GM19023 (cell line): ENCODE measurements at regions not wholly inside any gene's neighbourhood (a gene's known extent, or its start where the extent isn't known, plus 50 kb on each side); places are given as distances from the start of the nearest gene placed in this dataset.

Experiments
- ATAC-seq: cut with Tn5 transposase; IDR thresholded peaks from one replicate; pipeline ENCODE4 v1.9.1; 2021; ENCODE audit warnings: mild to moderate bottlenecking, moderate library complexity; ENCODE audit not compliant: unreplicated experiment

DNA sequence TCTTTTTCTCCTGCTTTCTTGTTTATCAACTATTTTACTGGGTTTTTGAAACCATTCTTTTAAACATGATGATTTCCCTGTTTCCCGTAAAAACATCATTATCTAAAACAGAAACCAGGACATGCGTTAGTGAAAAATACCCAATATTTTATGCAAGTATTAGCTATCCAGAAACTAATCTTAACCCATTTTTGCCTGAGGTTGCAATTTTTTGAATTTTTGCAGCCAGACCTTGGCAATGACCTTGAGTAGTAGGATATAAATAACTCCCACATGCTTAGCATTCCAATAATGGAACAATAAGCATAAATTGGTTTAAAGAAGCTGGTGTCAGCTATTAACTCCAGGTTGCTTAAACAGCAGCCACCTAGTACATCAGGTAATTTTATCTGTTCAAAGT, 308.9 kb upstream of the ANO3 start:
- ATAC-seq: no peak

DNA sequence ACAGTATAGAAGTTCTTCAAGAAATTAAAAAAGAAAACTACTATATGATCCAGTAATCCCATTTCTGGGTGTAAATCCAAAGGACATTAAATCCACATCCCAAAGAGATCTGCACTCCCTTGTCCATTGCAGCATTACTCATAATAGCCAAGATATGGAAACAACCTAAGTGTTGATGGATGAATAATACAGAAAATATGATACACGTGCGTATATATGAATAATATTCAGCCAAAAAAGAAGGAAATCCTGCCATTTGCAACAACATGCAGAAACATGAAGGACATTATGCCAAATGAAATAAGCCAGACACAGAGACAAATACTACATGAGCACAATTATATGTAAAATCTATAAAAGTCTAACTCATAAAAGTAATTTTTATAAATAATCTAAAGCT, 306.3 kb upstream of the ANO3 start:
- ATAC-seq: no peak

- ATAC-seq: no peak
Measured at GRCh38 chr11:26026078-26026477, 305.9 kb upstream of the ANO3 start.

GRCh38 chr11:26027887-26028286, 304.0 kb upstream of the ANO3 start:
- no peak for ATAC-seq

- ATAC-seq: no peak
Measured at GRCh38 chr11:26028393-26028911, 303.5 kb upstream of the ANO3 start.

GRCh38 chr11:26030399-26030798, 301.5 kb upstream of the ANO3 start:
- no peak for ATAC-seq

DNA sequence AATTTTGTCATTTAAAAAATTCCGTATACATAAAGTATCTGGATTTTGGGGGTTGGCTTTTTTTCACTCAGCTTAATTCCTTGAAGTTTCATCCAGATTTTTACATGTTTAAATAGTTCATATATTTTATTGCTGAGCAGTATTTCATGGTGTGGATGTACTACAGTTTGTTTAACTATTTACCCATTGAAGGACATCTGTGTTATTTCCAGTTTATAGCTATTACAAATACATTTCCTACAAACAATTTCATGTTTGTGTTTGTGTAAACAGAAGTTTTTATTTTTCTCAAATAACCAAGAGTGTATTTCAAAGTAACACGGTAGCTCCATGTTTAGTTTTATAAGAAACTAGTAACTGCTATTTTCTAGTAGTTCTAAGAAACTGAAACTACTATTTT, 299.7 kb upstream of the ANO3 start:
- ATAC-seq: no peak

GRCh38 chr11:26035696-26036095, 296.2 kb upstream of the ANO3 start:
- no peak for ATAC-seq

DNA sequence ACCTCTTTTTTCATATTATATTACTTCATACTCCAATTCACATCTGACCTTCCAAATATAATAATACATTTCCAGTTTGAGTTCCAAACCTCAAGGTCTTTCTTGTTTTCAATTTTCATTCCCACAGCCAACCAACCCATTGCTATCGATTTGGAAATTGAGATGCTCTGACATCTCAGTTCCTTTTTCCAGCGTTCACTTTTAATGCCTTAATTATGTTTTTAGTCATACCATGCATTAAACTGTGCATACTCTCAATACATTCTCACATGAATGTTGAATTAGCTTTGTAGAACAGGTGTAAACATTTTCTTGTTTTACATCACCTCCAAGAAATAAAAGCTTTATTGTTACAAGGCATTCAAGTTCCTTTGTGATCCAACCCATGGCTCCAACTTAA, 294.2 kb upstream of the ANO3 start:
- ATAC-seq: no peak

DNA sequence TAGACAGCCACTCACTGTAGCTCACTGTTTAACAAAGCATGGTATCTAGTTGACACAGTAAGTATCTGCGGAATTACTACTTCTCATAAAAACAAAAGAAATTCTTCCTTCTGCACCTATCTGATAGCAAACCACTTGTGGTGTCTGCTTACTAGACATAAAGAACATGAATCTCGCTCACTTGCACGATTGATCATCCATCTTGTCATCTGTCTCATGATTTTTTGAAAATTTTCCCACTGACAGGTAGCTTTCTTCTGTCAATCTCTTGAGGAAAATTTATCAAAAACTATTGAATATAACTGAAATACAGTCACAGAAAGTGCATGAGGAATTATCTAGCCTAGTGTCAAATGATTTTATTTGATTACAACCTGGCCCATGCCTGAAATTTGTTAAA, 291.6 kb upstream of the ANO3 start:
- ATAC-seq: no peak

- no peak for ATAC-seq
Measured at GRCh38 chr11:26042113-26042512, 289.8 kb upstream of the ANO3 start.

DNA sequence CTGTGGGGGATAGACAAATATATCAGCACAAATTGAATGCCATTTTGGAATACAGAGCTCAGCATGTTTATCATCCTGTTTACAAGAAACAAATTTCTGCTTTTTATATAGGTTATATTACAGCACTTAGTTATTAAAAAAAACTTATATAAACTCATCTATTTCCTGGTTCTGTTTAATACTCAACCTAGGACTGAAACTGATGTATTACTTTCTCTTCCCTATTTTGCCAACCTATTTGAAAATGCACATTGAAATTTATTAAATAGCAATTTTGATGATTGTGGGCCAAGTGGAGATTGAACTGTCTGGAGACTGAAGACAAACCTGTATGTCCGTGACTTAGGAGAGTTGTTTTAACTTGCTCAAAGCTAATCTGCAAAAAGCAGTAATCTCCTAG, 288.3 kb upstream of the ANO3 start:
- no peak for ATAC-seq

DNA sequence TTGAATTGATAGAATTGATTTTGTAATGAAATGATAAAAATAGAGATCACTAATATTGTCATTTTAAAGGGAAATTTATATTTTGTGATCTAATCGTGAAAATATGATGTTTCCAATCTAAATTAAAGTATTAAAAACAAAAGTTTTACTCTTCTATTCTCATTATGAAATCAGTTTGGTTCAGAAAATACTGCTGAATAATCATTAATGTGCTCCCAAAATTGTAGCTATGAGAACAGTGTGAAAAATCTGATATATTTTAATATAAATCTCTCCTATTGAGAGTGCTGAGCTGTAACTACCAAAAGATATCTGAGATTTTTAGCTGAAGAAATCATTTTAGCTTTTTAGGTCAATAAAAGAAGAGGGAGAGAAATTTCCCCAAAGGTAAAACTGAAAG, 287.5 kb upstream of the ANO3 start:
- ATAC-seq: no peak

- no peak for ATAC-seq
Measured at GRCh38 chr11:26045082-26045481, 286.8 kb upstream of the ANO3 start.

DNA sequence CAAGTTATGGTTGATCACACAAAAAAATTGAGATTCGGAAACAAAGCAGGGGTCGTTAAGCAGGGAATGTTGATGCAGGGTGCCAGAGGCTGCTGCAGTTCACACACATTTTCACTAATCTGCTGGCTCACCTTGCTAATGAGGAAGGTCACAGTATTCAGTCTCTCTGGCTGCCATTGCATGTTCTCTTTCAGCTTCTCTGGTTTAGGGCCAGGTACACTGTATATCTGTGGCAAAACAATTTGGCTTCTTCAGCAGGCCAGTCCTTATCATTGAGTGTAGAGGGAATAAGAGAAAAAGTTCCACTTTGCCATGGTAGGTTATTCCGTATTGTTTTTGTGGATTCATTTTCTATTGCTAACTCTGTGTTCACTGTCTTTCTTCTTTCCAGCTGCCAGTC, 283.7 kb upstream of the ANO3 start:
- ATAC-seq: no peak

DNA sequence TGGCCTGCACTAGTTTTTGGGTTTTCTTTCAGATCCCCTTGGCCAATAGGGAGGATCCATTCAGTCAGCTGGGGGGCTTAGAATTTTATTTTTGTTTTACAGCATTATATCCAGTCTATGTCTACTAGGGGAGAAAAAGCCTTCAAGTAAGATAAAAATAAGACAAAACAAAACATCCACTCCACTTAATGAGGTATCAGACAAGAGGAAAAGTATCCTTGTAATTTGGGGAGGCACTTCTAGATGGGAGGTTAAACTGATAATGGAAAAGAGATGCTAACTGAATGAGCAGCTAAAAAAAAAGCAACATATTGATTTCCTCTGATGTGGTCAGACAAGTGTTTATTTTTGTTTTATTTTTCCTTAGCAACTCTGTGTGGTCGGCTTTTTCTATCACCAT, 278.0 kb upstream of the ANO3 start:
- ATAC-seq: no peak

GRCh38 chr11:26062660-26063059, 269.3 kb upstream of the ANO3 start:
- no peak for ATAC-seq

- ATAC-seq: no peak
Measured at GRCh38 chr11:26063915-26064314, 268.0 kb upstream of the ANO3 start.

DNA sequence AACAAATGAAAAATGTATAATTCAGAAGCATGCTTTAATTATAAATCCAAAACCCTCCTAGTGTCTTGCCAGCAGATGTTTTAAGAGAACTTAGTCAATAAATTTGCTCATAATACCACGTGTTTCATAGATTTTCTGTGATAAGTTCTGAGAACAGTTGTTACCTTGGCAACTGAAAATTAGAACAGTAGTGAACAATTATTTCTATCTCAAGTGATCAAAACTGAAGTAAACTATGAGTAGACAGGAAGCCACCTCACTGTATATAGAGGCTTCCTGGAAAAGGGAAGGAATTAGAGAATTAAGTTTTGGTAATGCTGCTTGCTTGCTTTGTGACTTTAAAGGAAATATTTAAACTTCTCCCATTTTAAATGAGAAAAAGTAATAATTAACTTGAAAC, 266.0 kb upstream of the ANO3 start:
- ATAC-seq: no peak

GRCh38 chr11:26070714-26071380, 261.1 kb upstream of the ANO3 start:
- ATAC-seq: no peak

GRCh38 chr11:26072614-26073153, 259.2 kb upstream of the ANO3 start:
- ATAC-seq: no peak

DNA sequence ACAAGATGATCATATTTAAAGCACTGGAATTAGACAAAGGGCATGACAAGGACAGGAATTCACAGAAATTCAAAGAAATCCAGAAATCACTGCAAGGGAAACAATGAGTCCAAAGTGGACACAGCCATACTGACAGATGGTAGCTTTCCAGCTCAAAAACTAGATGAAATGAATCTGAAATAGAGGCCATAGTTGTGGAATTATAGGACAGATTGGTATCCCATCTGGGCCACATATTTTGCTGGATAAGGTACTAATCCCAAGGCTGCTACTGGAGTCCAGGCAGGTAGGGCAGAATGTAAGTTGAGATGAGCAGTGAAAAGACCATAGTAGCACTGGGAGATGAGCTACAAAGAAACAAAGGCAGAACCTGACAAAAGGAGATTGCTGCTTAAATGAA, 258.3 kb upstream of the ANO3 start:
- ATAC-seq: no peak
